ENCODE measurements at regions not wholly inside any gene's neighbourhood (a gene's known extent, or its start where the extent isn't known, plus 50 kb on each side); places are given as distances from the start of the nearest gene placed in this dataset.

DNA sequence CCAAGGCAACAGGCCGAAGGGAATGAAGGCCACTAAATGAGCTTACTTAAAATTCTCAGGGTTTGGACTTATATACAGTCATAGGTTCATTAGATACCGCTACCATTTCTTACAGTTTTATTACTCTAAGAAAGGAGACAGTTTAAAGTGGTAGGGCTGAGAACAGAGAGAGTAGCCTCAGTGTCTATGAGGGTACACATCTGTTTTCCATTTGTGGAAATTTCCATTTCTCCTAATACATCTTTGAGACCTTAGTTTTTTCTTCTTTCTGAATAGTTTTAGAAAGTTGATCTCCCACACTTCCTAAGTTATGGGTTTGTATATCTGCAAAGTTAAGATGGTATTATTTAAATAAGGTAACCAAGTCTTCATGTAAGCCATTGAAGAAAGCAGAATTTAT is 1279.1 kb downstream of the NCAM2 start:
- ChIA-PET CTCF (no interaction called here), POLR2A (no interaction called here), RAD21 (ENCODE audit: low non-redundant PET in 1 of 2, low total read pairs in 2 of 2, uncharacterized antibody in 2 of 2, unreplicated experiment in 2 of 2) (no interaction called here)
- ATAC-seq (no peak), DNase-seq (ENCODE audit: low read depth, low spot score) (no peak)
- intact Hi-C loops (cut with micrococcal nuclease), result no loop called here
- Histone ChIP-seq H3K9me2 (ENCODE audit: insufficient read depth) (no peaks in the 10 kb centered on the region), H3K36me3 (ENCODE audit: control insufficient read depth in 1 of 2, insufficient read depth in 2 of 2, low read length in 2 of 2) (no peaks in the 10 kb centered on the region), H3K9ac (ENCODE audit: low read length) (no peak overlapping the region), H3K9me3 (ENCODE audit: control insufficient read depth in 1 of 2, insufficient read depth in 1 of 2, low read depth in 1 of 2, low read length in 2 of 2) (peaks cover 13 to 38% of the 10 kb centered on the region in 2 experiments; a peak in 2 of 4 replicates), H3K4me3 (replicated peaks in 1 of 2; ENCODE audit: low read depth in 1 of 2, low read length in 2 of 2) (no peak overlapping the region), H2AFZ (ENCODE audit: low read depth, low read length, poor library complexity, severe bottlenecking) (no peak overlapping the region), H3K4me1 (ENCODE audit: control insufficient read depth in 1 of 2, insufficient read depth in 2 of 2, low read length in 2 of 2) (no peaks in the 10 kb centered on the region), H3K79me2 (ENCODE audit: insufficient read depth, low read length) (no peaks in the 10 kb centered on the region), H4K20me1 (ENCODE audit: insufficient read depth) (no peaks in the 10 kb centered on the region), H3K27ac (ENCODE audit: low read depth, low read length) (no peak overlapping the region), H3K4me2 (ENCODE audit: low read length) (no peak overlapping the region), H3K27me3 (ENCODE audit: insufficient read depth, low read length) (no peaks in the 10 kb centered on the region)
- TF ChIP-seq RAD21 (IDR thresholded peaks at IDR 0.05; ENCODE audit: low read depth) (no peak), CEBPB (IDR thresholded peaks at IDR 0.05; ENCODE audit: low read depth) (no peak), TCF7L2 (IDR thresholded peaks at IDR 0.05; ENCODE audit: borderline replicate concordance, extremely low read depth, insufficient read depth, insufficient read length) (no peak), JUND (IDR thresholded peaks at IDR 0.05) (no peak), POLR2AphosphoS5 (IDR thresholded peaks at IDR 0.05; ENCODE audit: low read depth, low read length) (no peak), SRF (IDR thresholded peaks at IDR 0.05; ENCODE audit: low read depth) (no peak), SIN3A (IDR thresholded peaks at IDR 0.05; ENCODE audit: low read depth) (no peak), EGR1 (IDR thresholded peaks at IDR 0.05; ENCODE audit: low read depth) (no peak), ATF3 (IDR thresholded peaks at IDR 0.05) (no peak), ZNF274 (IDR thresholded peaks at IDR 0.05; ENCODE audit: low read depth, low read length) (no peak), POLR2A (IDR thresholded peaks at IDR 0.05; ENCODE audit: borderline replicate concordance, extremely low read depth, insufficient read depth, insufficient read length) (no peak), SP1 (IDR thresholded peaks at IDR 0.05; ENCODE audit: low read depth) (no peak), ZBTB33 (IDR thresholded peaks at IDR 0.05; ENCODE audit: extremely low read depth, insufficient replicate concordance, low read length) (no peak), FOSL1 (IDR thresholded peaks at IDR 0.05; ENCODE audit: low read depth) (no peak), ELF1 (IDR thresholded peaks at IDR 0.05; ENCODE audit: borderline replicate concordance, low read depth) (no peak), CBX3 (IDR thresholded peaks at IDR 0.05; ENCODE audit: low read depth) (no peak), ZFX (IDR thresholded peaks at IDR 0.05) (no peak), EZH2 (IDR thresholded peaks at IDR 0.05) (no peak)
- TF ChIP-seq, protein P1, sequence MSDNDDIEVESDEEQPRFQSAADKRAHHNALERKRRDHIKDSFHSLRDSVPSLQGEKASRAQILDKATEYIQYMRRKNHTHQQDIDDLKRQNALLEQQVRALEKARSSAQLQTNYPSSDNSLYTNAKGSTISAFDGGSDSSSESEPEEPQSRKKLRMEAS (IDR thresholded peaks at IDR 0.05), result no peak
- BruUV-seq (replicated peaks), result no TSS peak

Measured in HCT116 (cell line).